H9 (cell line): ENCODE measurements at regions not wholly inside any gene's neighbourhood (a gene's known extent, or its start where the extent isn't known, plus 50 kb on each side); places are given as distances from the start of the nearest gene placed in this dataset.

ENCODE experiments used
- DNase-seq: peaks from one replicate; pipeline ENCODE4 v3.0.0-alpha.2; 2017
- H2AFZ ChIP-seq: one replicate; pipeline ENCODE4 v1.6.1; 2013; ENCODE audit warnings: mild to moderate bottlenecking, low read length, control low read depth, moderate library complexity
- H2AK5ac ChIP-seq: 2 replicates; pipeline ENCODE4 v1.6.1; 2013; ENCODE audit warnings: low read length, control low read depth, mixed read lengths; ENCODE audit not compliant: insufficient read length
- H2BK120ac ChIP-seq: one replicate; pipeline ENCODE4 v1.6.1; 2013; ENCODE audit warnings: low read depth, mild to moderate bottlenecking, low read length, control low read depth, inconsistent platforms; ENCODE audit not compliant: poor library complexity, severe bottlenecking
- H2BK12ac ChIP-seq: 2 replicates; pipeline ENCODE4 v1.6.1; 2013; ENCODE audit warnings: low read length, control low read depth, mixed read lengths, low read depth; ENCODE audit not compliant: insufficient read length
- H2BK15ac ChIP-seq: 2 replicates; pipeline ENCODE4 v1.6.1; 2013; ENCODE audit warnings: low read depth, low read length, control low read depth
- H2BK20ac ChIP-seq: one replicate; pipeline ENCODE4 v1.6.1; 2013; ENCODE audit warnings: low read depth, mild to moderate bottlenecking, low read length, control low read depth, inconsistent platforms; ENCODE audit not compliant: poor library complexity, severe bottlenecking
- H2BK5ac ChIP-seq: 2 replicates; pipeline ENCODE4 v1.6.1; 2013; ENCODE audit warnings: low read length, control low read depth, mixed read lengths; ENCODE audit not compliant: insufficient read length
- H3K14ac ChIP-seq: 2 replicates; pipeline ENCODE4 v1.6.1; 2013; ENCODE audit warnings: low read length, control low read depth; ENCODE audit not compliant: insufficient read depth
- H3K18ac ChIP-seq: 2 replicates; pipeline ENCODE4 v1.6.1; 2013; ENCODE audit warnings: low read depth, mild to moderate bottlenecking, mixed read lengths, low read length, control low read depth; ENCODE audit not compliant: insufficient read length
- H3K23ac ChIP-seq: 2 replicates; pipeline ENCODE4 v1.6.1; 2013; ENCODE audit warnings: low read length, control low read depth, mixed read lengths, low read depth; ENCODE audit not compliant: insufficient read length
- H3K23me2 ChIP-seq: 2 replicates; pipeline ENCODE4 v1.6.1; 2013; ENCODE audit warnings: low read depth, mild to moderate bottlenecking, mixed read lengths, low read length, control low read depth; ENCODE audit not compliant: insufficient read length, poor library complexity, severe bottlenecking
- H3K27ac ChIP-seq: 2 replicates; pipeline ENCODE4 v1.5.1; 2013; ENCODE audit warnings: low read length, control low read depth, mixed read lengths, low read depth; ENCODE audit not compliant: insufficient read length
- H3K27me3 ChIP-seq: 2 replicates; pipeline ENCODE4 v1.6.1; 2013; ENCODE audit warnings: low read length, control low read depth, inconsistent platforms; ENCODE audit not compliant: insufficient read depth
- H3K4ac ChIP-seq: 2 replicates; pipeline ENCODE4 v1.6.1; 2013; ENCODE audit warnings: low read depth, mild to moderate bottlenecking, control low read depth, inconsistent platforms, low read length, moderate library complexity
- H3K4me1 ChIP-seq: 2 replicates; pipeline ENCODE4 v1.6.1; 2013; ENCODE audit warnings: low read length, control low read depth, inconsistent platforms; ENCODE audit not compliant: insufficient read depth
- H3K4me2 ChIP-seq: 2 replicates; pipeline ENCODE4 v1.6.1; 2013; ENCODE audit warnings: low read length, control low read depth, mixed read lengths; ENCODE audit not compliant: insufficient read length, insufficient read depth
- H3K56ac ChIP-seq: 2 replicates; pipeline ENCODE4 v1.6.1; 2013; ENCODE audit warnings: low read depth, mild to moderate bottlenecking, mixed read lengths, low read length, control low read depth; ENCODE audit not compliant: insufficient read length
- H3K79me1 ChIP-seq: 2 replicates; pipeline ENCODE4 v1.6.1; 2013; ENCODE audit warnings: low read depth, mild to moderate bottlenecking, moderate library complexity, low read length, control low read depth, inconsistent platforms; ENCODE audit not compliant: insufficient read depth, poor library complexity, severe bottlenecking
- H3K79me2 ChIP-seq: 2 replicates; pipeline ENCODE4 v1.6.1; 2013; ENCODE audit warnings: low read length, control low read depth, inconsistent platforms; ENCODE audit not compliant: insufficient read depth
- H3K9ac ChIP-seq: 2 replicates; pipeline ENCODE4 v1.6.1; 2013; ENCODE audit warnings: low read length, control low read depth, mixed read lengths; ENCODE audit not compliant: insufficient read length; ENCODE audit errors: extremely low read depth
- H3K9me3 ChIP-seq: one replicate; pipeline ENCODE4 v1.6.1; 2013; ENCODE audit warnings: low read depth, low read length, inconsistent platforms; ENCODE audit not compliant: control insufficient read depth
- H3T11ph ChIP-seq: one replicate; pipeline ENCODE4 v1.6.1; 2013; ENCODE audit warnings: mild to moderate bottlenecking, low read length, control low read depth, inconsistent platforms
- H4K20me1 ChIP-seq: one replicate; pipeline ENCODE4 v1.6.1; 2013; ENCODE audit not compliant: control insufficient read depth, insufficient read length, insufficient read depth
- H4K5ac ChIP-seq: 2 replicates; pipeline ENCODE4 v1.6.1; 2013; ENCODE audit warnings: low read depth, mild to moderate bottlenecking, mixed read lengths, low read length, control low read depth; ENCODE audit not compliant: insufficient read length
- H4K8ac ChIP-seq: replicated peaks from 2 replicates; pipeline ENCODE4 v1.6.1; 2013; ENCODE audit warnings: low read length, control low read depth, mixed read lengths, low read depth; ENCODE audit not compliant: insufficient read length
- H4K91ac ChIP-seq: 2 replicates; pipeline ENCODE4 v1.6.1; 2013; ENCODE audit warnings: low read depth, mild to moderate bottlenecking, moderate library complexity, mixed read lengths, low read length, control low read depth; ENCODE audit not compliant: insufficient read length
- H3K27ac Mint-ChIP-seq, 3 experiments: 2 replicates in 2 of 3; 3 replicates in 1 of 3; pipeline ENCODE4 v1.8.0; 2020 to 2021; ENCODE audit warnings: mixed read lengths in 3 of 3, mild to moderate bottlenecking in 1 of 3, moderate library complexity in 1 of 3
- H3K27me3 Mint-ChIP-seq: 2 replicates; pipeline ENCODE4 v1.8.0; 2021; ENCODE audit warnings: low read depth, mild to moderate bottlenecking, moderate library complexity, mixed read lengths
- H3K36me3 Mint-ChIP-seq, 3 experiments: 2 replicates in 2 of 3; 3 replicates in 1 of 3; pipeline ENCODE4 v1.8.0; 2020 to 2021; ENCODE audit warnings: low read depth in 3 of 3, mixed read lengths in 3 of 3; ENCODE audit not compliant: insufficient read depth in 1 of 3
- H3K4me1 Mint-ChIP-seq, 2 experiments: 2 replicates each; pipeline ENCODE4 v1.8.0; 2020; ENCODE audit warnings: mixed read lengths in 2 of 2
- H3K4me3 Mint-ChIP-seq, 2 experiments: 2 replicates in 1 of 2; 3 replicates in 1 of 2; pipeline ENCODE4 v1.8.0; 2020 to 2021; ENCODE audit warnings: mild to moderate bottlenecking in 2 of 2, mixed read lengths in 2 of 2, moderate library complexity in 1 of 2
- H3K9me3 Mint-ChIP-seq, 2 experiments: 2 replicates in 1 of 2; 3 replicates in 1 of 2; pipeline ENCODE4 v1.8.0; 2020; ENCODE audit warnings: mild to moderate bottlenecking in 2 of 2, mixed read lengths in 2 of 2, moderate library complexity in 1 of 2
- CTCF ChIP-seq: fragments of 200-600 bp; sonication (generic); conservative IDR thresholded peaks from 3 replicates; pipeline ENCODE4 v1.8.0; 2021; ENCODE audit warnings: antibody characterized with exemption, mild to moderate bottlenecking
- WGBS: extraction: QIAGEN DNeasy Blood & Tissue Kit; methylation state at CpG from one replicate; pipeline ENCODE4 v1.1.7; 2013; ENCODE audit warnings: missing lambda C conversion rate, low lambda C conversion rate, mixed read lengths; ENCODE audit not compliant: insufficient read length; ENCODE audit errors: extremely low coverage; 5-methylcytosine and 5-hydroxymethylcytosine counted together

- Mint-ChIP-seq H3K36me3 (peaks cover 0 to under 1% (median 0%) of the 10 kb centered on the region in 3 experiments; a peak in 1 of 7 replicates), H3K9me3 (peaks cover under 1% of the 10 kb centered on the region in 2 experiments; a peak in 2 of 5 replicates), H3K4me3 (no peak overlapping the region), H3K4me1 (no peaks in the 10 kb centered on the region), H3K27ac (no peak overlapping the region), H3K27me3 (no peaks in the 10 kb centered on the region)
- H4K8ac ChIP-seq: no peak overlapping the region
- no peaks in the 10 kb centered on the region for H3K79me1 ChIP-seq
- no peak overlapping the region for H4K91ac ChIP-seq
- no peak overlapping the region for H3K18ac ChIP-seq
- H3K27me3 ChIP-seq: no peaks in the 10 kb centered on the region
- no peak overlapping the region for H2BK20ac ChIP-seq
- H2BK12ac ChIP-seq: no peak overlapping the region
- WGBS: no CpG with 5 or more reads among the region's 2 CpGs
- no peak overlapping the region for H2BK120ac ChIP-seq
- no peaks in the 10 kb centered on the region for H3K23me2 ChIP-seq
- H3K9ac ChIP-seq: no peak overlapping the region
- no peak for DNase-seq
- H4K20me1 ChIP-seq: no peaks in the 10 kb centered on the region
- no peak overlapping the region for H3K23ac ChIP-seq
- no peak overlapping the region for H3K4me2 ChIP-seq
- TF ChIP-seq CTCF: no peak
- H3K4ac ChIP-seq: no peak overlapping the region
- H2AFZ ChIP-seq: no peak overlapping the region
- no peak overlapping the region for H3K14ac ChIP-seq
- H3K79me2 ChIP-seq: no peaks in the 10 kb centered on the region
- H3T11ph ChIP-seq: no peak overlapping the region
- H2BK15ac ChIP-seq: no peak overlapping the region
- H3K27ac ChIP-seq: no peak overlapping the region
- no peaks in the 10 kb centered on the region for H3K4me1 ChIP-seq
- H2AK5ac ChIP-seq: no peak overlapping the region
- H3K56ac ChIP-seq: no peak overlapping the region
- H4K5ac ChIP-seq: no peak overlapping the region
- no peaks in the 10 kb centered on the region for H3K9me3 ChIP-seq
- H2BK5ac ChIP-seq: no peak overlapping the region
These were observed 1258.2 kb upstream of the EYS start for GRCh38 chr6:66965227-66965626.
